ENCODE measurements at regions not wholly inside any gene's neighbourhood (a gene's known extent, or its start where the extent isn't known, plus 50 kb on each side); places are given as distances from the start of the nearest gene placed in this dataset.

GRCh38 chr12:126147321-126147720 is 1082.1 kb downstream of the AACS start:
- FAIRE-seq = no peak

GRCh38 chr12:126156806-126157574 is 1091.8 kb downstream of the AACS start:
- FAIRE-seq = no peak

DNA sequence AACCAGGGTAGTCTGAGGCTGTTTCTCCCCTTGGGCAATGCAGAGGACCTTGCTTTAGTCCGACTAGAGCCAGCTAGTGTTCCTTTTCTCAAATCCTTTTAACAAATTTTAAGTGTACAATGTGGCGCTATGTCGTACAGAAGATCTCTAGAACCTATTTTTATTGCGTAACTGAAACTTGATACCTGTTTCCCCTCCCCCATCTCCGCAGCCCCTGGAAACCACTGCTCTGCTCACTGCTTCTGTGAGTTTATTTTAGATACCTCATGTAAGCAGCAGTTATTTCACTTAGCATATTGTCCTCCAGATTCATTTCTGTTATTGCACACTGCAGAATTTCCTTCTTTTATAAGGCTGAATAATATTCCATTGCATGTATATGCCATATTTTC is 1092.3 kb downstream of the AACS start:
- no peak for FAIRE-seq

- no peak for FAIRE-seq
Observed at GRCh38 chr12:126159139-126159538, 1093.9 kb downstream of the AACS start.

- FAIRE-seq = no peak
Observed at GRCh38 chr12:126160912-126161311, 1095.7 kb downstream of the AACS start.

DNA sequence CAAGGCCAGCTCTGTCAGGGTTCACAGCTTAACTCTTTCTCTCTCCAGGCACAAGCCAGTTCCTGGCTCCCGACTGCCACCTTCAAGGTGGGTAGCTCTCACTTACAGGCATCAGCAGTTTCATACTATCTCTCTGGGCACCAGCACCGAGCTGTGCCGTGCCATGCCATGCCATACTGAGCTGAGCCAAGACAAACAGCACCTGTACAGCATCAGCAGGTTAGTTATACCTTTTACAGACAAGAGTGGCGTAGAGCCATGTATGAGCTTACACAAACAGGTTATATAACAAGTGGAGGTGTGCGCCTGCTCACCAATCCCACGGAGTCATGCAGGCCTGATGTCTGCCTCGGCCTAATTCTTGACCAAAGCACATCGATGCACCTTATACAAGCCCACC is 1098.7 kb downstream of the AACS start:
- FAIRE-seq = no peak

DNA sequence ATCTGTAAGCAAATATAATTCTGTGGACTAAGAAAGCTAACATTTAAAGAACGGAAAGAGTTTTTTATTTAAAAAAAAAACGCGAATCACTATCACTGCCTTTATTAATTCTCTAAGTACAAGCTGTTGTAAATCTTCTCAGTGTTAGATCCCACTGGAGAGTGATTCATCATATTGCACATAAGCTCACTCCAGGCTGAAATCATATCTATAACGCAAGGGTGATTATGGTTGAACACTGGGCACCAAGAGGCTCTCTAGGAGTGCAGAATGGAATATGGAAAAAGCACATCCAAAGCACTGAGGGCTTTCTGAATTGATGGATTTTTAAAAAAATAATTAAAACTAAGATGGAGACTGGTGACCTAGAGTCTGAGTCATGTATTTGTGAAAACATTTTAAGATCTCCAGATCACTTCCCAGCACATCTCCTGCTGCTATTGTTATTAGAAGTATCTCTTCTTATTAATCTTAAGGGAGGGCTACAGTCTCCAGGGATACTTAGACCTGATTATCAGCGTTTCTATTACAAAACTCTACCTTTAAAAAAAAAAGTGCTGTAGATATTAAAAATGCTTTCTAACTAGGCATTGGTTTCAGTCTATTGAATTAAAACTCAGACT is 1106.8 kb downstream of the AACS start:
- FAIRE-seq = no peak

- no peak for FAIRE-seq
Observed at GRCh38 chr12:126182619-126183236, 1117.5 kb downstream of the AACS start.

GRCh38 chr12:126185025-126185424 is 1119.8 kb downstream of the AACS start:
- FAIRE-seq = no peak

- no peak for FAIRE-seq
Observed at GRCh38 chr12:126189856-126190255, 1124.6 kb downstream of the AACS start.

DNA sequence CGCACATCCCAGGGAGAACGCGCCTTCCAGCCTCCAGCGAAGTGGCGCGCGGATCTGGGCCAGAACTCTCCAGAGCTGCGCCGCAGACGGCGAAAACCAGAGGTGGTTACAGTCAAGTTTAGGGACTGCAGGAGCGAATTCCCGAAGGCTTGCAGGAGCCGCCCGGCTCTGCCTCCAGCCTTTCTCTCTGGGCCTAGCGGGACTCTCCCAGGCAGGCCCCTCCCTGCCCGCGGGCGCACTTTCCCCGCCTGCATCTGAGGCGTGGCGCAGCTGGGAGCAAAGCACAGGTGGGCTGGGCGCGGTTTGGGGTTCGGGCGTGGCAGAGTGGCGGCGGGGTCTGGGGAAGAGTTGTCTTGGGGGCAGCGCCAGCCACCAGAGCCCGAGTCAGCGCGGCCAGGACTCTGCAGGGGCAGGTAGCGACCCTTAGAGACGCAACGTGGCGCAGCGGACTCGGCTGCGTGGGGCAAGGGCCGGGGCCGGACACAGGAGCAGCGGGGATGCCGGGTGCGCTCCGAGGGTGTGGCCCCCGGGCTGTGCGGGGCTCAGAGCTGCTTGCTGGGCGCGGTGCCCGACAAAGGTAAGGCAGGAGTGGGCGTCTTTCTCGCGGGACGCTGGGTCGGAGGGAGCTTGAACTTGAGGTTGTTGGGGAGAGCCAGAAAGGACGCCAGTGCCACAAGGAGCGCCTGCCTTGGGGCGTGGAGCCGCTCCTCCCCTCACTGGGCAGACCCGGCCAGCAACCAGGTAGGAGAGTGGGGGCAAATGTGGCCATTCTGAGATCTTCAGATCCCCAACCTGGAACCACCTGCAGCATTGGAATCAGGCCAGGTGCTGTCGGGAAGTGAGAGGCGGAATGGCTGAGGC is 1126.0 kb downstream of the AACS start:
- FAIRE-seq = no peak

GRCh38 chr12:126191949-126192348 is 1126.7 kb downstream of the AACS start:
- FAIRE-seq = no peak

DNA sequence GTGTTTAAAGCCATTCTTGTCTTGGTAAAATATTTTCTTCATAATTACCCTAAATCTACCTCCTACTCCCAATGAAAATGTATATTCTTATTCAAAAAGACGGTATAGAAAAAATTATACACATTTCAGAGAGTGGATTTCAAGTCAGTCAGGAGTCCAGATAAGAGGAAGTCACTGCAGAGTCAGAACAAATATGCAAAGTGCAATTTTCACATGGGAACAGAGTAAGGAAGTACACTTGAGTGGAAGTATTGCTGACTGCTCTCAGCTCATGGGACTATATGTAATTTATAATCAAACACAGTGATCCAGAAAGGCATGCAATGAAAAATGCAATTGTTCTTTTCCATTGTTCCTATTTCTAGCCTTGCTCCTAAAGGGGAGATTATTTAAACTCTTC is 1128.0 kb downstream of the AACS start:
- no peak for FAIRE-seq

GRCh38 chr12:126196263-126196662 is 1131.0 kb downstream of the AACS start:
- FAIRE-seq = no peak

GRCh38 chr12:126198516-126198915 is 1133.3 kb downstream of the AACS start:
- FAIRE-seq = no peak

DNA sequence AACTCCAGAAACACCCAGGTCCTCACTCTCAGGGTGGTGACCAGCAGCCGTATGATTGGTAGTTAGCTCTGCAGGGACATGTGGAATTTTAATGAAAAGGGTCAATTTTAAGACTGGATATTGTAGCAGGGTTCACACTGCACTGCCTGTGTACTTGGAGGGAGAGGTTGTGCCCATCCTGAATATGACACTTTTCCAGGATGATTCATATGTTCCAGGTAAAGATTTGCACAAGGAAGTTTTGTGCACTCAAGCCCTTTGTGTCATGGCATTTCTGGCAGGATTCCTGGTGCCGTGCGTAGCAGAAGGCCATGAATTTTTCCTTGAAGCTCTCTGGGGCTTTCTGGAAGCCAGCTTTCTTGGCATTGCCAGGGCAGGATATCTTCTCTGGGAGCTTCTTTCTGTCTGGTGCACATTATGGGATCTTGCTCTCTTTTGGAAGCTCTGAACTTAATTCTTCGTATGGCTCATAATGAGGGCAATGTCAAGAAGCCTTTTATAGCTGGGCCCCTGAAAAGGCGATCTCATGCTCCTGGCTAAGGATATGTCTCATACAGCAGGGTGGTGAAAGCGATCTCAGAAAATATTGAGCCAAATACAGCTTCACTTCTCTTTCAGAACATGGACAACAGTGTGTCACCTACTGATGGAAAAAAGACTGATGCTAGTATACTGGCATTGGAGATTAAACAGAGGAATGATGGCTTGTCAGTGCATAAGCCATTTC is 1133.9 kb downstream of the AACS start:
- FAIRE-seq = no peak

GRCh38 chr12:126201981-126202537 is 1136.8 kb downstream of the AACS start:
- FAIRE-seq = no peak

DNA sequence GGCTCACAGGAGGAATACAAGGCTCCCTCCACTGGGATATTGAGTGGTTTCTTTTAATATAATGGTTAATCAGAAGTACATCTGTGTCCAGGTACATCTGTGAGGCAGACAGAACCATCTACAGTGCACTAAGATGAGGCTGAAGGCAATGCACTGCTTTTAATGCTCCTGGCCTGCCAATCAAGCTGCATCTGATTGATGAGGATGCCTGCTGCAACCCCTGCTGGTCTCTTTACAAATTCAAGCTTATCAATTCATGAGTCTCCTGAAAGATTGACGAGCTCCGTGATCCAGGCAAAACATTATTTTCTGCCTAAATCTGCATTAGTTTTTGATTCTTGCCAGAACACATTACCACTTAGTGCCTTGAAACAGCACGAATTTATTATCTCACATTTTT is 1139.1 kb downstream of the AACS start:
- FAIRE-seq = no peak

DNA sequence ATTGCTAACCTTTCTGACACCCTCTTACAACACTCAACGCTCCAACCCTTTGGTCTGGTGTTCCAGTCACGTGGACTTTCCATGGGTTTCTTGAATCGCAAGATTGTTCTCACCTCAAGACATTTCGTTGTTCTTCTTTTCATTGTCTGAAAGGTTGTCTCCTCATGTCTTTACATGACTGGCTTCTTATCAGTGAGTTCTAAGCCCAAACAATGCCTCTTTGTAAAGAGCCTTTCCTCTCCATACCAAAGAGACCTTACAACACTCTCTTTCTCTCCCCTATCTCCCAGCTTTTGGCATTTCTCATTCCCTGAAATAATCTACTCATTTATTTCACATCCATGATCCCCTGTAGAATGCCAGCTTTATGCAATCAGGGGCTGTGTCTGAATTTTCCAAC is 1144.8 kb downstream of the AACS start:
- no peak for FAIRE-seq

- FAIRE-seq = no peak
Observed at GRCh38 chr12:126210448-126210847, 1145.2 kb downstream of the AACS start.

GRCh38 chr12:126212824-126213223 is 1147.6 kb downstream of the AACS start:
- FAIRE-seq = no peak

- no peak for FAIRE-seq
Observed at GRCh38 chr12:126218697-126219096, 1153.5 kb downstream of the AACS start.
